ENCODE measurements at regions not wholly inside any gene's neighbourhood (a gene's known extent, or its start where the extent isn't known, plus 50 kb on each side); places are given as distances from the start of the nearest gene placed in this dataset.
"Not testable (repeated sequence)": the region's sequence is repeated elsewhere in the genome, so short reads cannot be mapped to it uniquely, and the experiment has no call there.

GRCh38 chrX:1009771-1010170, 202.7 kb downstream of the CRLF2 start:
- H3K27me3 ChIP-seq = no peaks in the 10 kb centered on the region
- H3K9me3 ChIP-seq = no peaks in the 10 kb centered on the region
- H3K4me3 ChIP-seq (ENCODE audit: low read depth, low read length) = no peak overlapping the region
- no peak for DNase-seq
- no peak for TF ChIP-seq CTCF (IDR thresholded peaks at IDR 0.05; ENCODE audit: low read depth, low read length)
- no peaks in the 10 kb centered on the region for H3K4me1 ChIP-seq
- H3K36me3 ChIP-seq = no peaks in the 10 kb centered on the region

DNA sequence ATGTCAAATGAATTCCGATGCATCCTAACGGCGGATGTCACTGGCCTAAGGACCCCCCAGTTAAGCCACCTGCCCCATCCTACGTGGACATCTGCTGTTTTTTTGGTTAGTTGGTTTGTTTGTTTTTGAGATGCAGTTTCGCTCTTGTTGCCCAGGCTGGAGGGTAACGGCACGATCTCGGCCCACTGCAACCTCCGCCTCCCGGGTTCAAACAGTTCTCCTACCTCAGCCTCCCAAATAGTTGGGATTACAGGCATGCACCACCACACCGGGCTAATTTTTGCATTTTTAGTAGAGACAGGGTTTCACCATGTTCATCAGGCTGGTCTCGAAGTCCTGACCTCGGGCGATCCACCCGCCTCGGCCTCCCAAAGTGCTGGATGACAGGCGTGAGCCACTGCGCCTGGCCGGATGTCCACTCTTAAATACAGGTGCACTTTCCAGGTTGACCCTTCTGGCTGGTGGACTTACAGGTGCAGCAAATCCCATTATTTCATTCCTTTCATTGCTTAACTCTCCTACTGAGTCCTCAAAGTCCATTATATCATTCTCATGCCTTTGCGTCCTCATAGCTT, 206.2 kb downstream of the CRLF2 start:
- no peaks in the 10 kb centered on the region for H3K4me1 ChIP-seq
- no peaks in the 10 kb centered on the region for H3K27me3 ChIP-seq
- no peak for TF ChIP-seq CTCF (IDR thresholded peaks at IDR 0.05; ENCODE audit: low read depth, low read length)
- H3K36me3 ChIP-seq = no peaks in the 10 kb centered on the region
- no peak overlapping the region for H3K4me3 ChIP-seq (ENCODE audit: low read depth, low read length)
- no peak for DNase-seq
- H3K9me3 ChIP-seq = no peaks in the 10 kb centered on the region

DNA sequence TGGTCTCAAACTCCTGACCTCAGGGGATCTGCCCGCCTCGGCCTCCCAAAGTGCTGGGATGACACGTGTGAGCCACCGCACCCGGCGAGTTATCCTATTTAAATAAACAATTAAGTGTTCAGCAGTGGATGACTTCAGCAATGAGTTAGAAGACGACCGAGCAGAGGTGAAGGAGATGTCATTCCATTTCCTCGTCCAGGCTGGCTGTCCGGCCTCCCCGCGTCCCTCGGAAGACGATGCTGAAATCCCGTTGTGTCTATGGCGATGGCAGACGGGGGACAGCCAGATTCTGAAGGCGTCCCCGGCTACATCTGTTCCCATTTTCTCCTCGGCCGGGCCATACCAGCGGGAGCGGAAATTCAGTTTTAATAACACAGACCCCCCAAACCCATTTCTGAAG, 209.8 kb downstream of the CRLF2 start:
- Histone ChIP-seq H3K27me3 (no peaks in the 10 kb centered on the region), H3K36me3 (no peaks in the 10 kb centered on the region), H3K9me3 (no peaks in the 10 kb centered on the region), H3K4me1 (no peaks in the 10 kb centered on the region), H3K4me3 (ENCODE audit: low read depth, low read length) (no peak overlapping the region)
- TF ChIP-seq CTCF (IDR thresholded peaks at IDR 0.05; ENCODE audit: low read depth, low read length) = no peak
- DNase-seq = no peak

DNA sequence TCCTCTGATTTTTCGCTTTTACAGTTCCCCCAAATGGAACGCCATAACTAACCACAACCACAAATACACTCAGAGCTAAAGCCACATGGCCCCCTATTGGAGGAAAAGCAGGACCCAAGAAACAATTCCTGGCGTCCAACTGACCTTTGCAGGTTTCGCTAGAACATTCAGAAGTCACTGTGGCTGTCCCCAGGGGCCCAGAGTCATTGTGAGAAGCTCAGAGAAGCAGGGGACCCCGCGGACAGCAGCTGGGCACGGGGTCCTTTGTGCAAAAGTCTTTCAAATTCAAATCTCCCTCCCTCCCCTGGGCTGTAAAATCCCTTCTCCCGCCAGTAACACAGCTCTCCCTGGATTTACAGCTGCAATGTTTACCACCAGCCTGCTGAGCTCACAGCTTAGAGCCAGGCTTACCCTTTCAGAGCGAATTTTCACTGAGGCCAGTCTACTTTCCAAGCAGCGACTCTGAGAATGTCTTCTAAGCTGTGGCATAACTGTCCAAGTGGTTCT, 214.8 kb downstream of the CRLF2 start:
- Histone ChIP-seq H3K36me3 (no peaks in the 10 kb centered on the region), H3K4me3 (ENCODE audit: low read depth, low read length) (no peak overlapping the region), H3K4me1 (no peaks in the 10 kb centered on the region), H3K9me3 (no peaks in the 10 kb centered on the region), H3K27me3 (no peaks in the 10 kb centered on the region)
- DNase-seq = no peak
- no peak for TF ChIP-seq CTCF (IDR thresholded peaks at IDR 0.05; ENCODE audit: low read depth, low read length)

GRCh38 chrX:994780-995179, 217.7 kb downstream of the CRLF2 start:
- H3K27me3 ChIP-seq = no peaks in the 10 kb centered on the region
- H3K9me3 ChIP-seq = no peaks in the 10 kb centered on the region
- H3K4me3 ChIP-seq (ENCODE audit: low read depth, low read length) = no peak overlapping the region
- no peaks in the 10 kb centered on the region for H3K36me3 ChIP-seq
- no peak for TF ChIP-seq CTCF (IDR thresholded peaks at IDR 0.05; ENCODE audit: low read depth, low read length)
- no peaks in the 10 kb centered on the region for H3K4me1 ChIP-seq
- no peak for DNase-seq

GRCh38 chrX:989959-990510, 222.4 kb downstream of the CRLF2 start:
- Histone ChIP-seq H3K4me3 (ENCODE audit: low read depth, low read length) (peak overlapping the region; percentile 48), H3K4me1 (no peaks in the 10 kb centered on the region), H3K36me3 (no peaks in the 10 kb centered on the region), H3K9me3 (no peaks in the 10 kb centered on the region), H3K27me3 (no peaks in the 10 kb centered on the region)
- TF ChIP-seq CTCF (IDR thresholded peaks at IDR 0.05; ENCODE audit: low read depth, low read length) = no peak
- peak; percentile 81 for DNase-seq

GRCh38 chrX:988530-988929, 223.9 kb downstream of the CRLF2 start:
- not testable (repeated sequence) for H3K36me3 ChIP-seq; H3K27me3 ChIP-seq; H3K9me3 ChIP-seq; H3K4me3 ChIP-seq (ENCODE audit: low read depth, low read length); H3K4me1 ChIP-seq; DNase-seq

All from BE2C (cell line).